Body of pancreas (tissue), 4 donors: ENCODE measurements at regions not wholly inside any gene's neighbourhood (a gene's known extent, or its start where the extent isn't known, plus 50 kb on each side); places are given as distances from the start of the nearest gene placed in this dataset.
"Not testable (repeated sequence)": the region's sequence is repeated elsewhere in the genome, so short reads cannot be mapped to it uniquely, and the experiment has no call there.

Experiments
- CTCF ChIP-seq, 7 experiments: fragments of 450-650 bp in 4 of 7; fragments of 200-600 bp in 3 of 7; sonication (generic) in 3 of 7; IDR thresholded peaks; one replicate each; pipeline ENCODE4 v1.5.1; 2016 to 2019; ENCODE audit warnings: antibody characterized with exemption in 7 of 7
- POLR2A ChIP-seq, 3 donors: fragments of 450-650 bp; IDR thresholded peaks; one replicate each; pipeline ENCODE4 v1.6.1; 2016; ENCODE audit warnings: antibody characterized with exemption in 3 of 3, mild to moderate bottlenecking in 2 of 3

- not testable (repeated sequence) for TF ChIP-seq POLR2A, CTCF (IDR thresholded peaks at IDR 0.05)
Measured at GRCh38 chr7:13806089-13806867, 183.2 kb downstream of the ETV1 start.
